Hematopoietic multipotent progenitor cell (in vitro differentiated cells): ENCODE measurements at regions not wholly inside any gene's neighbourhood (a gene's known extent, or its start where the extent isn't known, plus 50 kb on each side); places are given as distances from the start of the nearest gene placed in this dataset. TPM values are rescaled to one million over a fixed set of nuclear protein-coding genes. Genes with fewer than 3 reads are reported as not detected.
A peak's percentile ranks its signal among the peaks of the same experiment; 100 is the strongest.

ENCODE experiments used
- DNase-seq, 3 donors: peaks; one replicate each; pipeline ENCODE4 v3.0.0-alpha.2; 2011 to 2015; ENCODE audit warnings: low read depth in 2 of 3, low spot score in 2 of 3
- small RNA-seq: library from RNA; depleted of rRNA; stranded (forward); fragments of <200 nt; gene quantifications from one replicate; pipeline ENCODE3, GENCODE V24; 2012

GRCh38 chr6:1545654-1546053 is 64.1 kb upstream of the FOXC1 start:
- DNase-seq = no peak

- no peak for DNase-seq
Measured at GRCh38 chr6:1547785-1548184, 61.9 kb upstream of the FOXC1 start.

GRCh38 chr6:1551249-1551648 is 58.5 kb upstream of the FOXC1 start:
- DNase-seq = no peak

GRCh38 chr6:1552296-1552761 is 57.4 kb upstream of the FOXC1 start:
- DNase-seq = peak in 2 of 3 donors; percentile 5 to 18

GRCh38 chr6:1553562-1554083 is 56.1 kb upstream of the FOXC1 start:
- DNase-seq = peak in 1 of 3 donors; percentile 3

- peak in 2 of 3 donors; percentile 5 to 18 for DNase-seq
Measured at GRCh38 chr6:1554141-1554475, 55.6 kb upstream of the FOXC1 start.

- peak; percentile 42 to 63 (median 60) for DNase-seq
Measured at GRCh38 chr6:1554476-1555310, 55.0 kb upstream of the FOXC1 start.

- DNase-seq = no peak
Measured at GRCh38 chr6:1558388-1558787, 51.3 kb upstream of the FOXC1 start.

Small RNAs in the stretch of these regions (small RNA-seq; reads per million reads assigned to genes)
- gene RN7SL352P = not detected
